Common myeloid progenitor, CD34-positive (primary cell): ENCODE measurements at regions not wholly inside any gene's neighbourhood (a gene's known extent, or its start where the extent isn't known, plus 50 kb on each side); places are given as distances from the start of the nearest gene placed in this dataset.

Experiments
- CTCF ChIA-PET: fragments of 350-600 bp; sonication (Branson Sonifier 250); formaldehyde crosslinking; loops from one replicate; lab custom pipeline; 2021; ENCODE audit warnings: antibody characterized with exemption; lab: Charles Lee
- POLR2A ChIA-PET: fragments of 350-600 bp; sonication (Branson Sonifier 250); formaldehyde crosslinking; loops from one replicate; lab custom pipeline; 2021; ENCODE audit warnings: antibody characterized with exemption; lab: Charles Lee
- DNase-seq, 3 donors: peaks; one replicate each; pipeline versions ENCODE4 v3.0.0 to v3.0.0-alpha.2; 2013
- H3K27ac ChIP-seq, 2 experiments: 1 replicate in 1 of 2; 2 replicates in 1 of 2; pipeline ENCODE4 v1.7.0; 2013; ENCODE audit warnings: inconsistent platforms in 2 of 2, low read length in 2 of 2, mild to moderate bottlenecking in 2 of 2, low read depth in 1 of 2, moderate library complexity in 1 of 2; ENCODE audit not compliant: severe bottlenecking in 2 of 2, insufficient read depth in 1 of 2, poor library complexity in 1 of 2
- H3K27me3 ChIP-seq, 5 experiments: replicated peaks in 2 of 5; 1 replicate in 3 of 5; 2 replicates in 2 of 5; pipeline versions ENCODE4 v1.6.1 to v1.7.0; 2013; ENCODE audit warnings: low read length in 4 of 5, mild to moderate bottlenecking in 2 of 5, moderate library complexity in 2 of 5, inconsistent platforms in 1 of 5; ENCODE audit not compliant: insufficient read depth in 5 of 5, control insufficient read depth in 4 of 5
- H3K36me3 ChIP-seq, 4 experiments: 1 replicate in 2 of 4; 2 replicates in 2 of 4; pipeline versions ENCODE4 v1.6.1 to v1.7.0; 2013; ENCODE audit warnings: low read length in 3 of 4, control low read depth in 1 of 4, mild to moderate bottlenecking in 1 of 4; ENCODE audit not compliant: control insufficient read depth in 4 of 4, insufficient read depth in 4 of 4
- H3K4me1 ChIP-seq, 4 experiments: 1 replicate in 3 of 4; 2 replicates in 1 of 4; pipeline versions ENCODE4 v1.6.1 to v1.7.1; 2013; ENCODE audit warnings: low read length in 3 of 4, mild to moderate bottlenecking in 3 of 4, control low read depth in 1 of 4, inconsistent platforms in 1 of 4, moderate library complexity in 1 of 4; ENCODE audit not compliant: control insufficient read depth in 4 of 4, insufficient read depth in 4 of 4; ENCODE audit errors: control extremely low read depth in 1 of 4
- H3K4me3 ChIP-seq, 7 experiments: 1 replicate in 4 of 7; 2 replicates in 3 of 7; pipeline versions ENCODE4 v1.5.1 to v1.7.0; 2013; ENCODE audit warnings: mild to moderate bottlenecking in 7 of 7, low read length in 6 of 7, moderate library complexity in 6 of 7, inconsistent platforms in 2 of 7, low read depth in 2 of 7, control low read depth in 1 of 7; ENCODE audit not compliant: insufficient read depth in 4 of 7, control insufficient read depth in 1 of 7; ENCODE audit errors: extremely low read depth in 1 of 7
- H3K9me3 ChIP-seq, 5 experiments: 1 replicate in 4 of 5; 2 replicates in 1 of 5; pipeline versions ENCODE4 v1.6.1 to v1.7.1; 2013; ENCODE audit warnings: low read length in 4 of 5, mild to moderate bottlenecking in 2 of 5, inconsistent platforms in 1 of 5, low read depth in 1 of 5, moderate library complexity in 1 of 5; ENCODE audit not compliant: control insufficient read depth in 4 of 5, insufficient read depth in 2 of 5; ENCODE audit errors: control extremely low read depth in 1 of 5
- WGBS: methylation state at CpG from one replicate; pipeline ENCODE4 v1.1.5; 2013; ENCODE audit not compliant: insufficient coverage; 5-methylcytosine and 5-hydroxymethylcytosine counted together

DNA sequence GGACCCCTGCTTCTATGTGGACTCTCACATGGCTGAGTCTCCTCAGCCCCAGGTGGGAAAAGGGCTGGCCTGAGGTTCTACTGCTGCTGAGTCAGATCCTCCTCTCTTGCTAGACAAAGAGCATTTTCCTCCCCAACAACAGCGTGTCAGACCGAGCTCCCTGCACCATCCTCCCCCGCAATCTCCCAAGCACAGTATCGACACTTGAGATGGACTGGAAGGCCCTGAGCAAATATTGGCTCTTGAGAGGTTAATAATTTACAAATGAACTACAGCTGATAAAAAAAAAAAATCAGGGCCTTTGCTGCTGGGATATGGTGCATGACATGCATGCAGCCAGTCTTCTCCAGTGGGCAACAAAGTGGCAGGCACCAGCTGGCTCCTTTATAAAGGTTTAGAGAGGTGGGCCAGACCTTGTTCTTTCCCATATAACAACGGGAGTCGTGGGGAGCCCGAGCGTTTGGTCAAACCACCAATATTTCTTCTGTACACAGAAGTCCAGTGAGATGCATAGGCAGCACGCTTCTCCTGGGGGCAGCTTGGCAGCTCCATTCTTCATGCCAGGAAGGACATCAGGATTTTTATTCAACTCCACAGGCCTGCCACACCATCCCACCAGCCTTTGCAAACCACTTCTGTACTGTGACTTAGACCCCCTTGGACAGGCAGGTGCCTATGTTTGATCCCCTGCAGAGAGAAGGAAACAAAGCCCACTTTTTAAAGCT is 55.4 kb upstream of the CAMK1G start:
- H3K4me3 ChIP-seq, result no peak overlapping the region
- ChIA-PET CTCF (interaction anchor here (0.7 to 0.9 kb wide), 2 partner anchors 15 to 49 kb away, joined by 3 read pairs; no protein-coding TSS in a partner anchor), POLR2A (no interaction called here)
- H3K27me3 ChIP-seq, result peaks cover 0 to 3% (median 0%) of the 10 kb centered on the region in 5 experiments
- WGBS, result 96% methylated on average over 7 of the region's 9 CpGs
- no peak for DNase-seq
- no peaks in the 10 kb centered on the region for H3K9me3 ChIP-seq
- H3K36me3 ChIP-seq, result no peaks in the 10 kb centered on the region
- peaks cover 0 to 4% (median 0%) of the 10 kb centered on the region in 4 experiments for H3K4me1 ChIP-seq
- H3K27ac ChIP-seq, result no peak overlapping the region

DNA sequence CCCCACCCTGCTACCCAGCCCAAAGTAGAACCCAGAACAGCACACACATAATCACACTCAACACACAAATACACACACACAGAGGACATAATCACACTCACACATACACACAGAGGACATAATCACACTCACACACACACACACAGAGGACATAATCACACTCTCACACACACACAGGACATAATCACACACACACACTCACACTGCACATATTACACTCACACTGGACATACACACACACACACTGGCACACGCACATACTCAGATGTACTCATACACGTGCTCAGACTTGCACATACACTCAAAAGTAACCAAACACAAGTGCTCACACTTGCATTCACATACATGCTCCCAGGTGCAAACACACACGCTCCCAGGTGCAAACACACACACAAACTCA is 54.3 kb upstream of the CAMK1G start:
- H3K4me1 ChIP-seq, result no peaks in the 10 kb centered on the region
- WGBS, result 100% methylated on average over 2 of the region's 3 CpGs
- CTCF ChIA-PET, result interaction anchor here (0.7 kb wide), 1 partner anchor 17 kb away, joined by 3 read pairs; no protein-coding TSS in a partner anchor

DNA sequence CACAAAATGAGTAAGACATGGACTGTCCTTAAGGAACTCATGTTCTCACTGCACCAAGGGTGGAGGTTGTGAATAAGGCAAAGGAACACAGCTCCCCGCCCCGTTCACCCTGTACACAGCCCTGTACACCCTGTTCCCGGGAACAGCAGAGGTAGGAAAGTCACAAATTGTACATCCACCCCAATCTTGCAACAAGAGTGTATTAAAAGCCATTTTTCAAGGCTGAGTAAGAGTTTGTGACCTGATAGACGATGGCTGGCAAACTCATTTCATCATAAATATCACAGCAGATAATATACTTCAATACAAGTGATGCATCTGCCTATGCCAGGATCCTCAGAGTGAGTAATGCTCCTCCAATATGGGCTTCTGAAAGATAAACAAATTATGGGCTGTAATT is 52.5 kb upstream of the CAMK1G start:
- H3K36me3 ChIP-seq, result no peaks in the 10 kb centered on the region
- H3K9me3 ChIP-seq, result no peaks in the 10 kb centered on the region
- WGBS, result 96% methylated on average over 3 of the region's 4 CpGs
- ChIA-PET POLR2A (no interaction called here), CTCF (no interaction called here)
- no peak for DNase-seq
- no peak overlapping the region for H3K4me3 ChIP-seq
- H3K27me3 ChIP-seq, result peaks cover 0 to 4% (median 0%) of the 10 kb centered on the region in 5 experiments
- H3K4me1 ChIP-seq, result no peaks in the 10 kb centered on the region
- H3K27ac ChIP-seq, result no peak overlapping the region

More for the DNA sequence above, 54.3 kb upstream of the CAMK1G start:
- no peak overlapping the region for H3K27ac ChIP-seq
- no peak overlapping the region for H3K4me3 ChIP-seq
- POLR2A ChIA-PET, result no interaction called here
- DNase-seq, result no peak
- no peaks in the 10 kb centered on the region for H3K9me3 ChIP-seq
- peaks cover 0 to 3% (median 0%) of the 10 kb centered on the region in 5 experiments for H3K27me3 ChIP-seq
- no peaks in the 10 kb centered on the region for H3K36me3 ChIP-seq

DNA sequence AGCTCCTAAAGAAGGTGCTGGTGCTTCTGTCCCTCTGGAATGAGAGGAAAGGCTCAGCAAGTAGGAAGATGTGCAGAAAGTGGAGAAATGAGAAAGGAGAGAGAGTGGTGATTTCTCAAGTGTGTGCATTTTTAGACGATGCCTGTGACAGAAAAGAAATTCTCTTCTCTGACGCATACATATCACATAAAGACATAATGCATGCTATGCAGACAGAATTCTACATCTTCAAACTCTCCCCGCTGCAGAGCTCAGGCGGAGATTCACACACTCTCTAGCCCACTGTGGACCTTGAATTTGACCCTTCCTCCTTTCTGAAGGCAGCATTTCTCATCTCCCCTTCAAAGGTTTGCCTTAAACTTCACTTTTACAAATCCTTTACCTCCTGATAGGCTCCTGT is 52.0 kb upstream of the CAMK1G start:
- DNase-seq, result no peak
- Histone ChIP-seq H3K9me3 (no peaks in the 10 kb centered on the region), H3K36me3 (no peaks in the 10 kb centered on the region), H3K27me3 (peaks cover 0 to 2% (median 0%) of the 10 kb centered on the region in 5 experiments), H3K4me3 (no peak overlapping the region), H3K4me1 (no peaks in the 10 kb centered on the region), H3K27ac (no peak overlapping the region)
- CTCF ChIA-PET, result interaction anchor here (0.8 kb wide), 1 partner anchor 11 kb away, joined by 3 read pairs; no protein-coding TSS in a partner anchor
- POLR2A ChIA-PET, result no interaction called here
- 100% methylated on average over 3 of the region's 4 CpGs for WGBS
